PC-3 (cell line): ENCODE measurements at regions not wholly inside any gene's neighbourhood (a gene's known extent, or its start where the extent isn't known, plus 50 kb on each side); places are given as distances from the start of the nearest gene placed in this dataset.
A peak's percentile ranks its signal among the peaks of the same experiment; 100 is the strongest.

Source experiments
- ATAC-seq: fragments of 200-7000 bp; cut with Tn5 transposase; 2 replicates; pipeline ENCODE4 v1.9.1; 2020; ENCODE audit warnings: mild to moderate bottlenecking, moderate library complexity
- BruUV-seq: library from RNA; stranded (reverse); fragments of 400-500 nt; replicated peaks from 2 replicates; lab custom pipeline; 2021; lab: Mats Ljungman, UMichigan
- CTCF ChIA-PET: fragments of 300-600 bp; sonication (Branson Sonifier 250); formaldehyde crosslinking; loops from one replicate; lab custom pipeline; 2022; ENCODE audit warnings: antibody characterized with exemption; lab: Charles Lee
- POLR2A ChIA-PET: fragments of 300-600 bp; sonication (Branson Sonifier 250); formaldehyde crosslinking; loops from one replicate; lab custom pipeline; 2022; ENCODE audit warnings: antibody characterized with exemption; ENCODE audit not compliant: unreplicated experiment; lab: Charles Lee
- DNase-seq: peaks from one replicate; pipeline ENCODE4 v3.0.0-alpha.2; 2015
- H2AFZ ChIP-seq: fragments of 300-600 bp; sonication (generic); 2 replicates; pipeline ENCODE4 v1.6.0; 2016; ENCODE audit warnings: antibody characterized with exemption, low read length
- H3F3A ChIP-seq: fragments of 300-600 bp; sonication (generic); one replicate; pipeline ENCODE4 v1.6.0; 2017; ENCODE audit warnings: antibody characterized with exemption, low read length, control low read depth, mild to moderate bottlenecking; ENCODE audit not compliant: unreplicated experiment
- H3K27ac ChIP-seq: fragments of 300-600 bp; sonication (generic); 2 replicates; pipeline ENCODE4 v1.5.1; 2016; ENCODE audit warnings: mild to moderate bottlenecking, low read length
- H3K27me3 ChIP-seq: fragments of 300-600 bp; sonication (generic); 2 replicates; pipeline ENCODE4 v1.6.1; 2016; ENCODE audit warnings: low read length, mixed read lengths
- H3K36me3 ChIP-seq: fragments of 300-600 bp; sonication (generic); 2 replicates; pipeline ENCODE4 v1.6.1; 2016; ENCODE audit warnings: low read depth, mixed run types, low read length, mixed read lengths
- H3K4me1 ChIP-seq: fragments of 300-600 bp; sonication (generic); 2 replicates; pipeline ENCODE4 v1.5.1; 2016; ENCODE audit warnings: low read length; ENCODE audit not compliant: insufficient read depth
- H3K4me2 ChIP-seq: fragments of 300-600 bp; sonication (generic); 2 replicates; pipeline ENCODE4 v1.6.0; 2016; ENCODE audit warnings: low read length
- H3K4me3 ChIP-seq: fragments of 300-600 bp; sonication (generic); 2 replicates; pipeline ENCODE4 v1.5.1; 2016; ENCODE audit warnings: mild to moderate bottlenecking, low read length, mixed read lengths
- H3K79me2 ChIP-seq: fragments of 300-600 bp; sonication (generic); 2 replicates; pipeline ENCODE4 v1.6.1; 2017; ENCODE audit warnings: low read length, mixed read lengths
- H3K9ac ChIP-seq: fragments of 300-600 bp; sonication (generic); 2 replicates; pipeline ENCODE4 v1.6.0; 2016; ENCODE audit warnings: mild to moderate bottlenecking, low read length
- H3K9me2 ChIP-seq: fragments of 300-600 bp; sonication (generic); replicated peaks from 2 replicates; pipeline ENCODE4 v1.6.1; 2016; ENCODE audit warnings: mixed run types, low read length, mixed read lengths
- H3K9me3 ChIP-seq: fragments of 300-600 bp; sonication (generic); 2 replicates; pipeline ENCODE4 v1.6.1; 2016; ENCODE audit warnings: low read length, mixed read lengths
- H4K20me1 ChIP-seq: fragments of 300-600 bp; sonication (generic); 2 replicates; pipeline ENCODE4 v1.6.1; 2016; ENCODE audit warnings: low read length, mixed read lengths
- CTCF ChIP-seq: fragments of 300-600 bp; sonication (generic); conservative IDR thresholded peaks from 2 replicates; pipeline ENCODE4 v1.5.1; 2017; ENCODE audit warnings: antibody characterized with exemption, low read depth, mild to moderate bottlenecking, low read length
- EZH2 ChIP-seq: fragments of 300-600 bp; sonication (generic); IDR thresholded peaks from one replicate; pipeline ENCODE4 v1.6.1; 2017; ENCODE audit warnings: antibody characterized with exemption, mild to moderate bottlenecking, low read length; ENCODE audit not compliant: unreplicated experiment
- EZH2phosphoT487 ChIP-seq: fragments of 300-600 bp; sonication (generic); IDR thresholded peaks from 2 replicates; pipeline ENCODE4 v1.6.1; 2018; ENCODE audit warnings: mild to moderate bottlenecking, antibody characterized with exemption, low read length, borderline replicate concordance
- intact Hi-C: fragments of 100-400 bp; cut with micrococcal nuclease; formaldehyde crosslinking; loops from 2 replicates; pipeline ENCODE4 v1.9.0; 2023

GRCh38 chr13:99085808-99086266 lies 108.0 kb upstream of the DOCK9 start:
- H3K9ac ChIP-seq: peak overlapping the region; percentile 49; the same call in 1 of the 2 replicates
- H3K9me2 ChIP-seq: no peaks in the 10 kb centered on the region
- H3K4me1 ChIP-seq: peaks cover 6% of the 10 kb centered on the region
- H2AFZ ChIP-seq: peak overlapping the region; percentile 68
- POLR2A ChIA-PET: no interaction called here
- 0 out of 2 replicates have a peak, but pooled peaks cover 4% of the 10 kb centered on the region for H4K20me1 ChIP-seq
- DNase-seq (no peak), ATAC-seq (no peak)
- peaks cover 50% of the 10 kb centered on the region for H3K79me2 ChIP-seq
- TF ChIP-seq EZH2: no peak
- TF ChIP-seq CTCF: no peak
- TF ChIP-seq EZH2phosphoT487: no peak
- intact Hi-C loops: loop anchor here (10.0 kb wide), 1 partner anchor 1651 kb away; the partner anchor contains the start of gene RAP2A
- H3F3A ChIP-seq: no peaks in the 10 kb centered on the region
- no peaks in the 10 kb centered on the region for H3K36me3 ChIP-seq
- H3K9me3 ChIP-seq: no peaks in the 10 kb centered on the region
- no peak overlapping the region for H3K27ac ChIP-seq
- peak overlapping the region; percentile 81 for H3K4me2 ChIP-seq
- CTCF ChIA-PET: no interaction called here
- peak overlapping the region; percentile 77 for H3K4me3 ChIP-seq
- BruUV-seq: no TSS peak
- no peaks in the 10 kb centered on the region for H3K27me3 ChIP-seq

- Histone ChIP-seq H2AFZ (peak overlapping the region; percentile 87), H3K9me2 (no peaks in the 10 kb centered on the region), H3K27me3 (no peaks in the 10 kb centered on the region), H3K4me3 (peak overlapping the region; percentile 87), H4K20me1 (0 out of 2 replicates have a peak, but pooled peaks cover 4% of the 10 kb centered on the region), H3K4me2 (peak overlapping the region; percentile 82), H3K4me1 (peaks cover 6% of the 10 kb centered on the region), H3K9ac (peak overlapping the region; percentile 71), H3F3A (no peaks in the 10 kb centered on the region), H3K36me3 (no peaks in the 10 kb centered on the region), H3K79me2 (peaks cover 44% of the 10 kb centered on the region), H3K9me3 (no peaks in the 10 kb centered on the region), H3K27ac (peak overlapping the region; percentile 8; the same call in 1 of the 2 replicates)
- BruUV-seq: no TSS peak
- TF ChIP-seq EZH2phosphoT487 (no peak), EZH2 (no peak), CTCF (no peak)
- intact Hi-C loops: loop anchor here (1.0 to 10.0 kb wide), 2 partner anchors 19 to 1652 kb away; partner anchors contain the start of gene RAP2A
- POLR2A ChIA-PET: interaction anchor here (0.6 kb wide), 1 partner anchor 85 kb away, joined by 3 read pairs; no protein-coding TSS in a partner anchor
- DNase-seq: peak; percentile 52
- peak; percentile 55 for ATAC-seq
- CTCF ChIA-PET: interaction anchor here (0.6 kb wide), 1 partner anchor 180 kb away, joined by 3 read pairs; no protein-coding TSS in a partner anchor
These were observed 108.6 kb upstream of the DOCK9 start for GRCh38 chr13:99086267-99087097.
